GM19463 (cell line): ENCODE measurements at regions not wholly inside any gene's neighbourhood (a gene's known extent, or its start where the extent isn't known, plus 50 kb on each side); places are given as distances from the start of the nearest gene placed in this dataset.

Experiments
- ATAC-seq: cut with Tn5 transposase; IDR thresholded peaks from one replicate; pipeline ENCODE4 v1.9.1; 2021; ENCODE audit warnings: mild to moderate bottlenecking, moderate library complexity; ENCODE audit not compliant: unreplicated experiment

GRCh38 chr1:170267317-170267716, 121.6 kb downstream of the NTMT2 start:
- no peak for ATAC-seq

GRCh38 chr1:170271430-170272161, 125.8 kb downstream of the NTMT2 start:
- ATAC-seq = no peak

GRCh38 chr1:170273291-170274130, 127.8 kb downstream of the NTMT2 start:
- no peak for ATAC-seq

- no peak for ATAC-seq
Measured at GRCh38 chr1:170274131-170274501, 128.4 kb downstream of the NTMT2 start.

- no peak for ATAC-seq
Measured at GRCh38 chr1:170277985-170278384, 132.2 kb downstream of the NTMT2 start.

GRCh38 chr1:170284016-170284415, 138.3 kb downstream of the NTMT2 start:
- no peak for ATAC-seq

GRCh38 chr1:170284512-170284911, 138.8 kb downstream of the NTMT2 start:
- no peak for ATAC-seq

GRCh38 chr1:170284951-170285350, 139.2 kb downstream of the NTMT2 start:
- ATAC-seq = no peak

- no peak for ATAC-seq
Measured at GRCh38 chr1:170288155-170288554, 142.4 kb downstream of the NTMT2 start.

DNA sequence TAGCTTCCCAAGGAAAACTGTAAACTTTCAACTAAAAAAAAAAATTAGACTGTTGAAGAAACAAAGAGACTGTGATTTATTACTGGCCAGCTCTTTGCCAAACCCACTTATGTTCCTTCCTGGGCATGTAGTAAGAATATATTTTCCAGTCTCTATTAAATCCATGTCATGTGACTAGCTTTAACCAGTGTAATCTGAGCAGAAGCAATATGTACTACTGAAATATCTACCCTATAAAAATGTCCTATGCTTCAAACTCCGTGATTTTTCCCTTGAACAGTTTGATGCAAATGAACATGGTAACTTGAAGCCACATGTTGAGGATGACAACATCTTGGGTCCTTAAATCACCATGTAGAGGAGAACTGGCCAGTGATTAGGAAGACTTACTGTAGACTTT, 144.5 kb downstream of the NTMT2 start:
- no peak for ATAC-seq

- ATAC-seq = no peak
Measured at GRCh38 chr1:170290991-170291390, 145.2 kb downstream of the NTMT2 start.

GRCh38 chr1:170291516-170291915, 145.8 kb downstream of the NTMT2 start:
- ATAC-seq = no peak

DNA sequence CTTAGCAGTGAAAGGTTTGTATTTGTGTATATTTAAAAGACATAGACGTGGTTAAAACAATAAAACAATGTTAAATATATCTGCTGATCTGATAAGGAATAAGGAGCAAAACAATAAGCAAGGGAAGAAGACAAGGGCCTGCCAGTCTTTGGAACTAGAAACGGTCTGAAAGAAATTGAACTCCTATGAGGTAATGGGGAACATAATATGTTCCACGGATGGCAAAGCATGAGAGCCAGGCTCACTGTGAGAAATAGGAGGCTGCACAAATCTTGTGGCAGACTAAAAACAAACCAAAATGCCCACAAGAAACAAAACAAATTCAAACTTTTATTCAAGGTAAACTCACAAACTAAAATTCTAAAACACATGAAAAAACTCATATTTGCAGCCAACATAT, 150.5 kb downstream of the NTMT2 start:
- no peak for ATAC-seq

DNA sequence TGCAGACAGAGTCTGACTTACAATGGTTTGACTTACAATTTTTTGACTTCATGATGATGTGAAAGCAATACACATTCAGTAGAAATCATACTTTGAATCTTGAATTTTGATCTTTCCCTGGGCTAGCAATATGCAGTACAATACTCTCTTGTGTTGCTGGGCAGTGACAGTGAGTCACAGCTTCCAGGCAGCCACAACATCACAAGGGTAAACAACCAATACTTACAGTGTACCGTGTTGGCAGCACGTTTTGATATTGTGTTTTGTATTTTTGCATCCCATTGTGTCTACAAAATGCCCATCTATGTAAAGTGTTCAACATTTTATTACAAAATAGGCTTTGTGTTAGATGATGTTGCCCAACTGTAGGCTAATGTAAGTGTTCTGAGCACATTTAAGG, 150.9 kb downstream of the NTMT2 start:
- ATAC-seq = no peak

DNA sequence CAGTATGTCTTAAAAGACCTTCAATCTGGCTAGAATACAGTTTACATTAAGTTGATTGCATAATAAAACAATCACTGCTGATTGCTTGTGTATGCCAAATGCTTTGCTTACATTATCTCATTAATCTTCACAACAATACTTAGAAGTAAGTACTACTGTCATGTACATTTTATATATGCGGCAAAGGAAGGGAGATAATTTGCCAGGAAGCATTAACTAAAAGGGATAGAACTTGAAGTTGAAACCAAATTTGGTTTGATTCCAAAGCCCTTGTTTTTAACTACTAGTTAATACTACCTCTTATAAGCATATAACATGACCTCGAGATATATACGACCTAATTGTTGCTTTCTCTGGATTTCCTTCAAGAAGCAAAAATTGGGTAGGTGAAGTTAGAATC, 155.8 kb downstream of the NTMT2 start:
- no peak for ATAC-seq

DNA sequence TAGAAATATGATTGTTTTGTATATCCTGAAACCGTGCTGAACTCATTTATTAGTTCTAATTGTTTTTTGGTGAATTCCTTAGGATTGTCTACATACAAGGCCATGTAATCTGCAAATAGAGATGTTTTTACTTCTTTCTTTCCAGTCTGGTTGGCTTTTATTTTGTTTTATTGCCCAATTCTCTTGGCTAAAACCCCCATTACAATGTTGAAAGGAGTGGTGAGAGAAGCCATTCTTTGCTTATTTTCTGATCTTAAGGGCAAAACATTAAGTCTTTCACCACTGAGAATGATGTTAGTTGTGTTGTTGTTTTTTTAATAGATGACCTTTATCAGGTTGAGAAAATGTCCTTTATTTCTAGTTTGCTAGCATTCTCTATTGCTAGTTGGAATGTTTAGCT, 157.3 kb downstream of the NTMT2 start:
- ATAC-seq = no peak

DNA sequence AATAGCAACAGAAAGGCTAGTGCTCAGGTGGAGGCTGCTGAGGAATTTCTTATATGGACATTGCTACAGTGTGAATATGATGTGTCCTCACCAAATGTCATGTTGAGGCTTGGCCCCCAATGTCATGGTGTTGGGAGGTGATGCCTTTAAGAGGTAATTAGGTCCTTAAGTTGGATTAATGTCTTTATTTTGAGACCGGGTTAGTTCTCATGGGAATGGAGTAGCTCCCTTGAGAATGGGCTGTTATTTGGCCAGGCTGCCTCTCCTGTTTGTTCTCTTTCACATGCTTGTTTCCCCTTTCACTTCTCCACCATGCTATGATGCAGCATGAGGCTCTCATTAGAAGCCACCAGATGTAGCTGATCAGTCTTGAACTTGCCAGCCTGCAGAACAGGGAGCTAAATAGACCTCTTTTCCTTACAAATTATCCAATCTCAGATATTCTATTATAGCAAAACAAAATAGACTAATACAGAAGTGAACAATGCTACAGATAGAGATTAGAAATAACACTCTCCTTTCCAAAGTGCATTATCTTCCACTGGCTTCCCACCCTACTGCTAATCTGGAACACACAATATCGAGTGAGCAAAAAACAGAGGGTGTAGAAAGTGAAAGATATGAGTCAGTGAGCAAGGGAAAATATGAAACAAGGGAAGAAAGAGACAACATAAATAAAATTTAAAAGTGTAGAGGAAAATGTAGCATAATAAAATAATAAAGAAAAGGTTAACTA, 160.2 kb downstream of the NTMT2 start:
- ATAC-seq = no peak

DNA sequence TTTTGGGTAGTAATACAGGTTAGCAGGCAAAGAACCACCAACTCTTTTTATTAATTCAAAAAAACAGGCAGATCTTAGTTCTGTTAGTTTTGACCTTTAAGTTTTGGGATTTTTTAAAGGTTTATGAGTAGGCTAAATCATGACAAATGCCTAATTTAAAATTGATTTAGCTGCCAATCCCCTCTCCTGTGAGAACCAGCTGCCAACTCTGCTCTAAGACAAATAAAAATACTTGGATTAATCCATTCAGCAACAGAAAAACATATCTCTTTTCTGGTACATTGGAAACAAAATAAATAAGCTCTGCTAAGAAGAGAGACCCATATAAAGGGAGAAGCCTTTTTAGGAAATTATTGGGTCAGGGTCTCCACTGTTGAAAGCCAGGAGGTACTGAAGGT, 160.8 kb downstream of the NTMT2 start:
- no peak for ATAC-seq

GRCh38 chr1:170306948-170307347, 161.2 kb downstream of the NTMT2 start:
- no peak for ATAC-seq

DNA sequence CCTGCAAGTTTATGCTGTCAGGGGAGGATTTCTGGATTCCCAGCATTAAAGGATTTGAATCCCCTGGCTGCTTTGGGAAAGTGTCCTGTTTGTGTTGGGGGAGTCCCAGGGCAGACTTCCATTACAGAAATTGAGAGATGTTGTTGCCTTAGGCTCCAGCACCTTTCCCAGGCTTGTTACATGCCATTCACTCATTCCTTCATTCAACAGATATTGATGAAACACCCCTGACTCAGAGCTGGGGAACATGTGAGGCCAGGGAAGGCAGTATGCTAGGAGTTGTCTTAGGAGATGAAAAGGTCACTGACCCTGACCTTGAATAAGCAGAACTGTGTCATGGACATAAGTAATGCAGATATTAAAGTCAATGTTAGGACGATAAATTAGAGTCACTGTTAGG, 161.7 kb downstream of the NTMT2 start:
- ATAC-seq = no peak

DNA sequence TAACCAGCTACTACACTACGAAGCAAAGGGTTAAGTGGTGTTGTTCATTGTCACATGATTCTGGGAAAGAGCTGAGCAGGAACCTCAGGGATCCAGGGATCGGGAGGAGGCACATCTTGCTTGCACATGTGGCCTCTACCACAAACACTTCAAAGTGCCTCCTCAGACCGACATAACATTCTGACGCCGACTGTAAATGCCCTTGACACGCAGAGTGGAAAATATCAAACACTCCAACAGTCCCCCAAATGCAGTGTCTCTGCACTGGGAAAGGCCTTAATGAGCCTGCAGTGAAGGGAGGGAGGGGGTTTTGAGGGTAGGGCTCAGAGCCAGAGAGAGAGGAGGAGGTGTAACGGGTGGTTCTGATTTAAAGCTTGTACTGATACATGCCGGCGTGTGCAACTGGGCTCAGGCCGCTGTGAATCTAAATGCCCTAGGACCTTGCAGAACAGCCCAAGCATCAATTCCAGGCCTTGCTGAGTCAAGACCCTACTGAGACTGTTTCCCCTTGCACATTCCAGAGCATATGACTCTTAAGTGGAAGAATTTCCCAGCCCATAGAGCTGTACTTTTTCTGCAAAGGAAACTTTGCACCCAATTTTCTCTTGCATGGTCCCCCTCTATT, 163.7 kb downstream of the NTMT2 start:
- ATAC-seq = no peak
